ENCODE measurements at regions not wholly inside any gene's neighbourhood (a gene's known extent, or its start where the extent isn't known, plus 50 kb on each side); places are given as distances from the start of the nearest gene placed in this dataset.
"Not testable (repeated sequence)": the region's sequence is repeated elsewhere in the genome, so short reads cannot be mapped to it uniquely, and the experiment has no call there.

GRCh38 chr2:153532140-153532539 lies 53.6 kb upstream of the RPRM start:
- DNase-seq (ENCODE audit: low read depth) = no peak

GRCh38 chr2:153533803-153534202 lies 55.2 kb upstream of the RPRM start:
- DNase-seq (ENCODE audit: low read depth) = not testable (repeated sequence)

GRCh38 chr2:153534590-153534989 lies 56.0 kb upstream of the RPRM start:
- DNase-seq (ENCODE audit: low read depth) = not testable (repeated sequence)

GRCh38 chr2:153536115-153536514 lies 57.6 kb upstream of the RPRM start:
- DNase-seq (ENCODE audit: low read depth) = no peak

- not testable (repeated sequence) for DNase-seq (ENCODE audit: low read depth)
Observed at GRCh38 chr2:153538102-153538501, 59.5 kb upstream of the RPRM start.

- no peak for DNase-seq (ENCODE audit: low read depth)
Observed at GRCh38 chr2:153543635-153544071, 65.1 kb upstream of the RPRM start.

GRCh38 chr2:153546358-153546757 lies 67.8 kb upstream of the RPRM start:
- DNase-seq (ENCODE audit: low read depth) = no peak

GRCh38 chr2:153548536-153548935 lies 70.0 kb upstream of the RPRM start:
- no peak for DNase-seq (ENCODE audit: low read depth)

GRCh38 chr2:153551698-153552097 lies 73.1 kb upstream of the RPRM start:
- no peak for DNase-seq (ENCODE audit: low read depth)

- no peak for DNase-seq (ENCODE audit: low read depth)
Observed at GRCh38 chr2:153557211-153557610, 78.6 kb upstream of the RPRM start.

- no peak for DNase-seq (ENCODE audit: low read depth)
Observed at GRCh38 chr2:153557714-153558113, 79.2 kb upstream of the RPRM start.

- DNase-seq (ENCODE audit: low read depth) = no peak
Observed at GRCh38 chr2:153558247-153558646, 79.7 kb upstream of the RPRM start.

- DNase-seq (ENCODE audit: low read depth) = no peak
Observed at GRCh38 chr2:153567367-153567766, 88.8 kb upstream of the RPRM start.

- DNase-seq (ENCODE audit: low read depth) = no peak
Observed at GRCh38 chr2:153568105-153568504, 89.5 kb upstream of the RPRM start.

GRCh38 chr2:153575171-153575853 lies 96.8 kb upstream of the RPRM start:
- no peak for DNase-seq (ENCODE audit: low read depth)

GRCh38 chr2:153584244-153584643 lies 105.7 kb upstream of the RPRM start:
- DNase-seq (ENCODE audit: low read depth) = no peak

GRCh38 chr2:153588408-153588807 lies 109.8 kb upstream of the RPRM start:
- no peak for DNase-seq (ENCODE audit: low read depth)

- no peak for DNase-seq (ENCODE audit: low read depth)
Observed at GRCh38 chr2:153589586-153589985, 111.0 kb upstream of the RPRM start.

- peak; percentile 59 for DNase-seq (ENCODE audit: low read depth)
Observed at GRCh38 chr2:153593086-153593485, 114.5 kb upstream of the RPRM start.

- peak; percentile 42 for DNase-seq (ENCODE audit: low read depth)
Observed at GRCh38 chr2:153595939-153596338, 117.4 kb upstream of the RPRM start.

GRCh38 chr2:153601812-153602211 lies 123.2 kb upstream of the RPRM start:
- DNase-seq (ENCODE audit: low read depth) = no peak

- no peak for DNase-seq (ENCODE audit: low read depth)
Observed at GRCh38 chr2:153604133-153604532, 125.6 kb upstream of the RPRM start.

GRCh38 chr2:153606623-153607022 lies 128.1 kb upstream of the RPRM start:
- no peak for DNase-seq (ENCODE audit: low read depth)

- no peak for DNase-seq (ENCODE audit: low read depth)
Observed at GRCh38 chr2:153622285-153622684, 143.7 kb upstream of the RPRM start.
